PC-9 (cell line): ENCODE measurements at regions not wholly inside any gene's neighbourhood (a gene's known extent, or its start where the extent isn't known, plus 50 kb on each side); places are given as distances from the start of the nearest gene placed in this dataset.

Experiments
- BruUV-seq: library from RNA; stranded (reverse); fragments of 400-500 nt; replicated peaks from 2 replicates; lab custom pipeline; 2021; lab: Mats Ljungman, UMichigan
- CTCF ChIA-PET: fragments of 300-600 bp; sonication (Branson Sonifier 250); formaldehyde crosslinking; loops from one replicate; lab custom pipeline; 2022; ENCODE audit warnings: antibody characterized with exemption; lab: Charles Lee
- POLR2A ChIA-PET: fragments of 300-600 bp; sonication (Branson Sonifier 250); formaldehyde crosslinking; loops from one replicate; lab custom pipeline; 2022; ENCODE audit warnings: antibody characterized with exemption; ENCODE audit not compliant: unreplicated experiment; lab: Charles Lee
- DNase-seq, 2 experiments: peaks; one replicate each; pipeline versions ENCODE4 v3.0.0 to v3.0.0-alpha.2; 2015 to 2022; ENCODE audit warnings: mixed read lengths in 1 of 2
- H2AFZ ChIP-seq: fragments of 200-600 bp; sonication (generic); 2 replicates; pipeline ENCODE4 v1.8.1; 2017; ENCODE audit warnings: antibody characterized with exemption
- H3F3A ChIP-seq: fragments of 200-600 bp; sonication (generic); 2 replicates; pipeline ENCODE4 v1.8.1; 2017; ENCODE audit warnings: antibody characterized with exemption, mild to moderate bottlenecking, low read depth; ENCODE audit not compliant: insufficient read depth
- H3K27ac ChIP-seq: fragments of 200-600 bp; sonication (generic); 2 replicates; pipeline ENCODE4 v1.6.1; 2016; ENCODE audit warnings: mixed run types
- H3K27me3 ChIP-seq: fragments of 200-600 bp; sonication (generic); 2 replicates; pipeline ENCODE4 v1.6.1; 2016; ENCODE audit warnings: low read depth, mixed run types; ENCODE audit not compliant: insufficient read depth
- H3K36me3 ChIP-seq: fragments of 200-600 bp; sonication (generic); 2 replicates; pipeline ENCODE4 v1.6.1; 2016; ENCODE audit warnings: low read depth, mixed run types
- H3K4me1 ChIP-seq: fragments of 200-600 bp; sonication (generic); replicated peaks from 2 replicates; pipeline ENCODE4 v1.6.1; 2016; ENCODE audit warnings: mixed run types; ENCODE audit not compliant: insufficient read depth
- H3K4me2 ChIP-seq: fragments of 200-600 bp; sonication (generic); 2 replicates; pipeline ENCODE4 v1.6.1; 2017; ENCODE audit warnings: mixed run types
- H3K4me3 ChIP-seq: fragments of 200-600 bp; sonication (generic); 2 replicates; pipeline ENCODE4 v1.6.1; 2016; ENCODE audit warnings: mixed run types
- H3K79me2 ChIP-seq: fragments of 200-600 bp; sonication (generic); 2 replicates; pipeline ENCODE4 v1.6.1; 2017; ENCODE audit warnings: low read depth, mixed run types
- H3K9me2 ChIP-seq: fragments of 200-600 bp; sonication (generic); 2 replicates; pipeline ENCODE4 v1.8.1; 2017; ENCODE audit warnings: mild to moderate bottlenecking; ENCODE audit not compliant: insufficient read depth
- H3K9me3 ChIP-seq: fragments of 200-600 bp; sonication (generic); 2 replicates; pipeline ENCODE4 v1.8.1; 2016; ENCODE audit warnings: low read depth; ENCODE audit not compliant: insufficient read depth
- H4K20me1 ChIP-seq: fragments of 200-600 bp; sonication (generic); 2 replicates; pipeline ENCODE4 v1.8.1; 2017; ENCODE audit not compliant: insufficient read depth
- CTCF ChIP-seq: fragments of 200-600 bp; sonication (generic); conservative IDR thresholded peaks from 2 replicates; pipeline ENCODE4 v1.6.1; 2017; ENCODE audit warnings: mixed run types, antibody characterized with exemption, mild to moderate bottlenecking, moderate library complexity
- EZH2 ChIP-seq: fragments of 200-600 bp; sonication (generic); IDR thresholded peaks from 2 replicates; pipeline ENCODE4 v1.8.0; 2017; ENCODE audit warnings: antibody characterized with exemption, low read depth
- intact Hi-C: fragments of 100-400 bp; cut with micrococcal nuclease; formaldehyde crosslinking; loops from one replicate; pipeline ENCODE4 v1.10.0; 2022; ENCODE audit not compliant: unreplicated experiment

GRCh38 chr4:148730082-148730640 is 287.9 kb upstream of the NR3C2 start:
- no peak overlapping the region for H3K27ac ChIP-seq
- BruUV-seq: no TSS peak
- intact Hi-C loops: no loop called here
- no peak overlapping the region for H2AFZ ChIP-seq
- H3F3A ChIP-seq: no peaks in the 10 kb centered on the region
- no peaks in the 10 kb centered on the region for H3K27me3 ChIP-seq
- no peak overlapping the region for H3K4me3 ChIP-seq
- ChIA-PET POLR2A (interaction anchor here (0.7 kb wide), 1 partner anchor 518 kb away, joined by 4 read pairs; no protein-coding TSS in a partner anchor), CTCF (no interaction called here)
- H4K20me1 ChIP-seq: no peaks in the 10 kb centered on the region
- H3K9me2 ChIP-seq: no peaks in the 10 kb centered on the region
- TF ChIP-seq CTCF (no peak), EZH2 (no peak)
- no peaks in the 10 kb centered on the region for H3K36me3 ChIP-seq
- H3K9me3 ChIP-seq: no peaks in the 10 kb centered on the region
- H3K79me2 ChIP-seq: no peaks in the 10 kb centered on the region
- DNase-seq: no peak
- no peaks in the 10 kb centered on the region for H3K4me1 ChIP-seq
- H3K4me2 ChIP-seq: no peak overlapping the region

GRCh38 chr4:148717988-148718387 is 275.8 kb upstream of the NR3C2 start:
- H3K36me3 ChIP-seq: no peaks in the 10 kb centered on the region
- H4K20me1 ChIP-seq: no peaks in the 10 kb centered on the region
- BruUV-seq: no TSS peak
- no peak overlapping the region for H3K27ac ChIP-seq
- no peak for DNase-seq
- no peaks in the 10 kb centered on the region for H3F3A ChIP-seq
- ChIA-PET CTCF (no interaction called here), POLR2A (no interaction called here)
- H3K4me3 ChIP-seq: no peak overlapping the region
- no peaks in the 10 kb centered on the region for H3K79me2 ChIP-seq
- H3K4me2 ChIP-seq: no peak overlapping the region
- no peaks in the 10 kb centered on the region for H3K9me3 ChIP-seq
- TF ChIP-seq EZH2 (no peak), CTCF (no peak)
- no peaks in the 10 kb centered on the region for H3K9me2 ChIP-seq
- intact Hi-C loops: no loop called here
- no peaks in the 10 kb centered on the region for H3K27me3 ChIP-seq
- H2AFZ ChIP-seq: no peak overlapping the region
- no peaks in the 10 kb centered on the region for H3K4me1 ChIP-seq

GRCh38 chr4:148716431-148717052 is 274.3 kb upstream of the NR3C2 start:
- Histone ChIP-seq H4K20me1 (no peaks in the 10 kb centered on the region), H3K9me3 (no peaks in the 10 kb centered on the region), H3K36me3 (no peaks in the 10 kb centered on the region), H3K9me2 (no peaks in the 10 kb centered on the region), H3K4me3 (no peak overlapping the region), H2AFZ (0 out of 2 replicates have a peak overlapping the region, but pooled peaks have one; percentile 39), H3K27me3 (no peaks in the 10 kb centered on the region), H3K4me2 (0 out of 2 replicates have a peak overlapping the region, but pooled peaks have one; percentile 1), H3K79me2 (no peaks in the 10 kb centered on the region), H3K27ac (no peak overlapping the region), H3K4me1 (no peaks in the 10 kb centered on the region), H3F3A (no peaks in the 10 kb centered on the region)
- no peak for TF ChIP-seq EZH2
- no peak for TF ChIP-seq CTCF
- peak in 1 of 2 experiments; percentile 16 for DNase-seq
- intact Hi-C loops: no loop called here
- ChIA-PET POLR2A (interaction anchor here (0.5 kb wide), 1 partner anchor 270 kb away, joined by 3 read pairs; no protein-coding TSS in a partner anchor), CTCF (no interaction called here)
- no TSS peak for BruUV-seq
